LNCaP clone FGC (cell line): ENCODE measurements at regions not wholly inside any gene's neighbourhood (a gene's known extent, or its start where the extent isn't known, plus 50 kb on each side); places are given as distances from the start of the nearest gene placed in this dataset.

Source experiments
- DNase-seq: peaks from one replicate; pipeline ENCODE4 v3.0.0-alpha.2; 2011; ENCODE audit warnings: low read depth
- H3K4me3 ChIP-seq: 2 replicates; pipeline ENCODE4 v1.5.1; 2011; ENCODE audit warnings: mild to moderate bottlenecking, low read depth, low read length, control low read depth
- CTCF ChIP-seq: IDR thresholded peaks from 2 replicates; pipeline ENCODE4 v1.5.1; 2012; ENCODE audit warnings: mild to moderate bottlenecking; ENCODE audit not compliant: control insufficient read depth, insufficient read depth; ENCODE audit errors: extremely low read depth

GRCh38 chr5:10153394-10153793 lies 96.3 kb downstream of the ATPSCKMT start:
- no peak for TF ChIP-seq CTCF
- no peak overlapping the region for H3K4me3 ChIP-seq
- DNase-seq = no peak

DNA sequence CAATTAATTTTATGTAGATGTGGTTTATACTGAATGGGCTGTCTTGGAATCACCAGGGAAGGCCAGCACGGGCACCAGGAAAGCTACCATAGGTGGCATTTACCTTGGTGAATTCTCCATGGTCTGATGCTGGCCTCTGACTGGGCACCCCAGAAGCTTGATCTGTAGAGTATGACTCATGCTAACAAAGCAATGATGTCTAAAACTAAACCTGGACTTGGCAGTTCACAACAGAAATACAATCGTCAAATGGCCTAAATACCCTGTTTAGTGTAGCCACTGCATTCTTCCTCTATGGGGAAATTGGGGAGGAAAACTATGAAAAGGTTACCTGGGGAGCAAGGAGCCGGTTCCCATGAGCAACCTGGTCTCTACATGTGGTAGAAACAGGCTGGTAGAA lies 98.0 kb downstream of the ATPSCKMT start:
- no peak overlapping the region for H3K4me3 ChIP-seq
- no peak for DNase-seq
- no peak for TF ChIP-seq CTCF

- no peak for TF ChIP-seq CTCF
- DNase-seq = no peak
- no peak overlapping the region for H3K4me3 ChIP-seq
Observed at GRCh38 chr5:10149911-10150310, 99.8 kb downstream of the ATPSCKMT start.

- H3K4me3 ChIP-seq = no peak overlapping the region
- no peak for DNase-seq
- TF ChIP-seq CTCF = peak; percentile 62
Observed at GRCh38 chr5:10145923-10146401, 103.7 kb downstream of the ATPSCKMT start.

GRCh38 chr5:10144040-10144439 lies 105.6 kb downstream of the ATPSCKMT start:
- TF ChIP-seq CTCF = no peak
- H3K4me3 ChIP-seq = no peak overlapping the region
- no peak for DNase-seq

- peak; percentile 73 for DNase-seq
- TF ChIP-seq CTCF = peak; percentile 52
- no peak overlapping the region for H3K4me3 ChIP-seq
Observed at GRCh38 chr5:10140195-10140973, 109.3 kb downstream of the ATPSCKMT start.
